ENCODE measurements at regions not wholly inside any gene's neighbourhood (a gene's known extent, or its start where the extent isn't known, plus 50 kb on each side); places are given as distances from the start of the nearest gene placed in this dataset.

DNA sequence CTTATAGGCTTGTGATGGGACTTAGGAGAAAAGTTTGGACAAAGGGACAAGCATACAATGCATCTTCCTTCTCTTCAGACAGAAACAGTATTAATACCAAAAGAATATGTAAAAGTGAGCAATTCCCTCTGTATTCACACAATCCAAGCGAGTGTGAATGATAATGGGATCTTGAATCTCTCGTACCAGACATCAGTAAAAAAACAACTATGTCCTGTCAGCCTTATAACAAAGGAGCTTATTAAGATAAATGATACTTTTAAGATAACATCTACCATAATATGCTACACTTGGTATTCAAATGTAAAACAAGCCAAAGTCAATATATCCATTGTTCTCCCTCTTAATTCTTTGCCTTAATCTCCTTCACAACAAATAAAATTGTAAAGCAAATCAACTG lies 288.6 kb upstream of the CNTN6 start:
- no peak for TF ChIP-seq SMC3 (IDR thresholded peaks at IDR 0.05)
- TF ChIP-seq, protein P1, sequence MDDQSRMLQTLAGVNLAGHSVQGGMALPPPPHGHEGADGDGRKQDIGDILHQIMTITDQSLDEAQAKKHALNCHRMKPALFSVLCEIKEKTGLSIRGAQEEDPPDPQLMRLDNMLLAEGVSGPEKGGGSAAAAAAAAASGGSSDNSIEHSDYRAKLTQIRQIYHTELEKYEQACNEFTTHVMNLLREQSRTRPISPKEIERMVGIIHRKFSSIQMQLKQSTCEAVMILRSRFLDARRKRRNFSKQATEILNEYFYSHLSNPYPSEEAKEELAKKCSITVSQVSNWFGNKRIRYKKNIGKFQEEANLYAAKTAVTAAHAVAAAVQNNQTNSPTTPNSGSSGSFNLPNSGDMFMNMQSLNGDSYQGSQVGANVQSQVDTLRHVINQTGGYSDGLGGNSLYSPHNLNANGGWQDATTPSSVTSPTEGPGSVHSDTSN (IDR thresholded peaks at IDR 0.05) = no peak
- TF ChIP-seq POLR2A (IDR thresholded peaks at IDR 0.05; ENCODE audit: low read length) = no peak
- TF ChIP-seq, protein P2, sequence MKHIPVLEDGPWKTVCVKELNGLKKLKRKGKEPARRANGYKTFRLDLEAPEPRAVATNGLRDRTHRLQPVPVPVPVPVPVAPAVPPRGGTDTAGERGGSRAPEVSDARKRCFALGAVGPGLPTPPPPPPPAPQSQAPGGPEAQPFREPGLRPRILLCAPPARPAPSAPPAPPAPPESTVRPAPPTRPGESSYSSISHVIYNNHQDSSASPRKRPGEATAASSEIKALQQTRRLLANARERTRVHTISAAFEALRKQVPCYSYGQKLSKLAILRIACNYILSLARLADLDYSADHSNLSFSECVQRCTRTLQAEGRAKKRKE (CRISPR knock-in tag; IDR thresholded peaks at IDR 0.05; ENCODE audit: low read depth) = no peak
- TF ChIP-seq JUNB (IDR thresholded peaks at IDR 0.05) = no peak
- TF ChIP-seq JUN (IDR thresholded peaks at IDR 0.05) = no peak
- TF ChIP-seq NPAS2 (CRISPR knock-in tag; IDR thresholded peaks at IDR 0.05; ENCODE audit: borderline replicate concordance) = no peak
- TF ChIP-seq CBX8 (IDR thresholded peaks at IDR 0.05) = no peak
- no peak for TF ChIP-seq FOSL2 (IDR thresholded peaks at IDR 0.05)
- no peak for TF ChIP-seq FOSL2 (CRISPR knock-in tag; IDR thresholded peaks at IDR 0.05)
- TF ChIP-seq, protein P3, sequence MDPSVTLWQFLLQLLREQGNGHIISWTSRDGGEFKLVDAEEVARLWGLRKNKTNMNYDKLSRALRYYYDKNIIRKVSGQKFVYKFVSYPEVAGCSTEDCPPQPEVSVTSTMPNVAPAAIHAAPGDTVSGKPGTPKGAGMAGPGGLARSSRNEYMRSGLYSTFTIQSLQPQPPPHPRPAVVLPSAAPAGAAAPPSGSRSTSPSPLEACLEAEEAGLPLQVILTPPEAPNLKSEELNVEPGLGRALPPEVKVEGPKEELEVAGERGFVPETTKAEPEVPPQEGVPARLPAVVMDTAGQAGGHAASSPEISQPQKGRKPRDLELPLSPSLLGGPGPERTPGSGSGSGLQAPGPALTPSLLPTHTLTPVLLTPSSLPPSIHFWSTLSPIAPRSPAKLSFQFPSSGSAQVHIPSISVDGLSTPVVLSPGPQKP (IDR thresholded peaks at IDR 0.05; ENCODE audit: low read depth, low read length) = no peak
- no peak overlapping the region for H3K4me3 ChIP-seq
- ChIA-PET POLR2A (no interaction called here), CTCF (no interaction called here)
- no peak overlapping the region for H3K27ac ChIP-seq
- ATAC-seq (no peak), FAIRE-seq (no peak), DNase-seq (ENCODE audit: low read depth in 1 of 2, low spot score in 1 of 2) (no peak)
- H3K4me2 ChIP-seq = no peak overlapping the region
- 3% methylated on average over 2 of the region's 2 CpGs for WGBS (ENCODE audit: missing lambda C conversion rate)
- H3K4me1 ChIP-seq = no peaks in the 10 kb centered on the region
- H3K9me3 ChIP-seq = peaks cover 6% of the 10 kb centered on the region; the same call in 1 of the 3 replicates

DNA sequence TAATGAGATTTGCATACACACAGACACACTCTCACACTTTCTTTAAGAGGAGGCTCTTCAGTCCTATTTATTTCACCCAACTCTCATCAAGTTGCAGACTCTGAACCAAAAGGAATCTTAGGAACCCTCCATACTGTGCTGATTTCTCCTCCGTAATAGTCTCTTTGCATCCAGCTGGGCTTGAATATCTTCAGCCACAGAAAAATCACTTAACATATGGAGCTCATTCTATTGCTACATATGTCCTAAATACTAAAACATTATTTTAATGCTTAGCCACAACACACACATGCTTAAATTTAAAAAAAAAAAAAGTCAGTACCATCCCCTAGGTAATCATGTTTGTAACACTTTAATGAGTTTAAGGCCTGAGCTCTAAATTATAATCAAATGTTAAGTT lies 287.5 kb upstream of the CNTN6 start:
- 6% methylated on average over 1 of the region's 1 CpG for WGBS (ENCODE audit: missing lambda C conversion rate)
- no peak overlapping the region for H3K27ac ChIP-seq
- H3K4me3 ChIP-seq = no peak overlapping the region
- no peak overlapping the region for H3K4me2 ChIP-seq
- no peaks in the 10 kb centered on the region for H3K4me1 ChIP-seq
- POLR2A ChIA-PET = no interaction called here
- peaks cover 6% of the 10 kb centered on the region; the same call in 1 of the 3 replicates for H3K9me3 ChIP-seq
- TF ChIP-seq CEBPB (IDR thresholded peaks at IDR 0.05) = no peak
- no peak for TF ChIP-seq PHF8 (IDR thresholded peaks at IDR 0.05; ENCODE audit: borderline replicate concordance, low read depth)
- no peak for TF ChIP-seq RCOR1 (IDR thresholded peaks at IDR 0.05; ENCODE audit: low read depth, low read length)
- TF ChIP-seq, protein P4, sequence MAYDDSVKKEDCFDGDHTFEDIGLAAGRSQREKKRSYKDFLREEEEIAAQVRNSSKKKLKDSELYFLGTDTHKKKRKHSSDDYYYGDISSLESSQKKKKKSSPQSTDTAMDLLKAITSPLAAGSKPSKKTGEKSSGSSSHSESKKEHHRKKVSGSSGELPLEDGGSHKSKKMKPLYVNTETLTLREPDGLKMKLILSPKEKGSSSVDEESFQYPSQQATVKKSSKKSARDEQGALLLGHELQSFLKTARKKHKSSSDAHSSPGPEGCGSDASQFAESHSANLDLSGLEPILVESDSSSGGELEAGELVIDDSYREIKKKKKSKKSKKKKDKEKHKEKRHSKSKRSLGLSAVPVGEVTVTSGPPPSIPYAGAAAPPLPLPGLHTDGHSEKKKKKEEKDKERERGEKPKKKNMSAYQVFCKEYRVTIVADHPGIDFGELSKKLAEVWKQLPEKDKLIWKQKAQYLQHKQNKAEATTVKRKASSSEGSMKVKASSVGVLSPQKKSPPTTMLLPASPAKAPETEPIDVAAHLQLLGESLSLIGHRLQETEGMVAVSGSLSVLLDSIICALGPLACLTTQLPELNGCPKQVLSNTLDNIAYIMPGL (CRISPR knock-in tag; IDR thresholded peaks at IDR 0.05; ENCODE audit: borderline replicate concordance) = no peak
- TF ChIP-seq MYC (IDR thresholded peaks at IDR 0.05; ENCODE audit: borderline replicate concordance, low read length) = no peak
- TF ChIP-seq, protein P5, sequence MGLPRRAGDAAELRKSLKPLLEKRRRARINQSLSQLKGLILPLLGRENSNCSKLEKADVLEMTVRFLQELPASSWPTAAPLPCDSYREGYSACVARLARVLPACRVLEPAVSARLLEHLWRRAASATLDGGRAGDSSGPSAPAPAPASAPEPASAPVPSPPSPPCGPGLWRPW (IDR thresholded peaks at IDR 0.05) = no peak
- no peak for TF ChIP-seq HOXA7 (CRISPR knock-in tag; IDR thresholded peaks at IDR 0.05)
- no peak for TF ChIP-seq CHD2 (IDR thresholded peaks at IDR 0.05; ENCODE audit: low read length, partially characterized antibody)
- TF ChIP-seq, protein P6, sequence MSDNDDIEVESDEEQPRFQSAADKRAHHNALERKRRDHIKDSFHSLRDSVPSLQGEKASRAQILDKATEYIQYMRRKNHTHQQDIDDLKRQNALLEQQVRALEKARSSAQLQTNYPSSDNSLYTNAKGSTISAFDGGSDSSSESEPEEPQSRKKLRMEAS (IDR thresholded peaks at IDR 0.05) = no peak
- TF ChIP-seq ZSCAN20 (CRISPR knock-in tag; IDR thresholded peaks at IDR 0.05) = no peak
- TF ChIP-seq GATA3 (IDR thresholded peaks at IDR 0.05; ENCODE audit: borderline replicate concordance) = no peak
- TF ChIP-seq, protein P7, sequence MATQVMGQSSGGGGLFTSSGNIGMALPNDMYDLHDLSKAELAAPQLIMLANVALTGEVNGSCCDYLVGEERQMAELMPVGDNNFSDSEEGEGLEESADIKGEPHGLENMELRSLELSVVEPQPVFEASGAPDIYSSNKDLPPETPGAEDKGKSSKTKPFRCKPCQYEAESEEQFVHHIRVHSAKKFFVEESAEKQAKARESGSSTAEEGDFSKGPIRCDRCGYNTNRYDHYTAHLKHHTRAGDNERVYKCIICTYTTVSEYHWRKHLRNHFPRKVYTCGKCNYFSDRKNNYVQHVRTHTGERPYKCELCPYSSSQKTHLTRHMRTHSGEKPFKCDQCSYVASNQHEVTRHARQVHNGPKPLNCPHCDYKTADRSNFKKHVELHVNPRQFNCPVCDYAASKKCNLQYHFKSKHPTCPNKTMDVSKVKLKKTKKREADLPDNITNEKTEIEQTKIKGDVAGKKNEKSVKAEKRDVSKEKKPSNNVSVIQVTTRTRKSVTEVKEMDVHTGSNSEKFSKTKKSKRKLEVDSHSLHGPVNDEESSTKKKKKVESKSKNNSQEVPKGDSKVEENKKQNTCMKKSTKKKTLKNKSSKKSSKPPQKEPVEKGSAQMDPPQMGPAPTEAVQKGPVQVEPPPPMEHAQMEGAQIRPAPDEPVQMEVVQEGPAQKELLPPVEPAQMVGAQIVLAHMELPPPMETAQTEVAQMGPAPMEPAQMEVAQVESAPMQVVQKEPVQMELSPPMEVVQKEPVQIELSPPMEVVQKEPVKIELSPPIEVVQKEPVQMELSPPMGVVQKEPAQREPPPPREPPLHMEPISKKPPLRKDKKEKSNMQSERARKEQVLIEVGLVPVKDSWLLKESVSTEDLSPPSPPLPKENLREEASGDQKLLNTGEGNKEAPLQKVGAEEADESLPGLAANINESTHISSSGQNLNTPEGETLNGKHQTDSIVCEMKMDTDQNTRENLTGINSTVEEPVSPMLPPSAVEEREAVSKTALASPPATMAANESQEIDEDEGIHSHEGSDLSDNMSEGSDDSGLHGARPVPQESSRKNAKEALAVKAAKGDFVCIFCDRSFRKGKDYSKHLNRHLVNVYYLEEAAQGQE (IDR thresholded peaks at IDR 0.05) = no peak
- no peak for TF ChIP-seq HOXB5 (CRISPR knock-in tag; IDR thresholded peaks at IDR 0.05)
- TF ChIP-seq HDAC2 (IDR thresholded peaks at IDR 0.05) = no peak
- no peak for TF ChIP-seq RAD21 (conservative IDR thresholded peaks at IDR 0.05 in 1 of 2, IDR thresholded peaks at IDR 0.05 in 1 of 2)
- TF ChIP-seq ZNF302 (CRISPR knock-in tag; IDR thresholded peaks at IDR 0.05) = no peak
- TF ChIP-seq ZC3H11A (IDR thresholded peaks at IDR 0.05) = no peak
- TF ChIP-seq EP300 (IDR thresholded peaks at IDR 0.05) = no peak
- TF ChIP-seq BHLHE40 (IDR thresholded peaks at IDR 0.05; ENCODE audit: low read depth, low read length) = no peak
- CTCF ChIA-PET = no interaction called here
- FAIRE-seq (no peak), ATAC-seq (no peak), DNase-seq (ENCODE audit: low read depth in 1 of 2, low spot score in 1 of 2) (no peak)
